GM13977 (cell line): ENCODE measurements at regions not wholly inside any gene's neighbourhood (a gene's known extent, or its start where the extent isn't known, plus 50 kb on each side); places are given as distances from the start of the nearest gene placed in this dataset.

ENCODE experiments used
- DNase-seq: peaks from one replicate; pipeline ENCODE4 v3.0.0; 2012; ENCODE audit warnings: low spot score
- in situ Hi-C: fragments of 300-500 bp; cut with MboI; formaldehyde crosslinking; loops from one replicate; pipeline ENCODE4 v1.12.0; 2022; ENCODE audit warnings: low sequenced_read_pairs, low pct_unique_long_range_greater_than_20kb, mixed read lengths, inconsistent platforms; ENCODE audit not compliant: unreplicated experiment
- TF ChIP-seq, protein P1 (sequence below): IDR thresholded peaks from 2 replicates; pipeline ENCODE4 v1.5.1; 2012; ENCODE audit warnings: mild to moderate bottlenecking, control low read depth; ENCODE audit not compliant: insufficient read depth; ENCODE audit errors: extremely low read depth, missing control alignments

- no peak for DNase-seq
- TF ChIP-seq, protein P1, sequence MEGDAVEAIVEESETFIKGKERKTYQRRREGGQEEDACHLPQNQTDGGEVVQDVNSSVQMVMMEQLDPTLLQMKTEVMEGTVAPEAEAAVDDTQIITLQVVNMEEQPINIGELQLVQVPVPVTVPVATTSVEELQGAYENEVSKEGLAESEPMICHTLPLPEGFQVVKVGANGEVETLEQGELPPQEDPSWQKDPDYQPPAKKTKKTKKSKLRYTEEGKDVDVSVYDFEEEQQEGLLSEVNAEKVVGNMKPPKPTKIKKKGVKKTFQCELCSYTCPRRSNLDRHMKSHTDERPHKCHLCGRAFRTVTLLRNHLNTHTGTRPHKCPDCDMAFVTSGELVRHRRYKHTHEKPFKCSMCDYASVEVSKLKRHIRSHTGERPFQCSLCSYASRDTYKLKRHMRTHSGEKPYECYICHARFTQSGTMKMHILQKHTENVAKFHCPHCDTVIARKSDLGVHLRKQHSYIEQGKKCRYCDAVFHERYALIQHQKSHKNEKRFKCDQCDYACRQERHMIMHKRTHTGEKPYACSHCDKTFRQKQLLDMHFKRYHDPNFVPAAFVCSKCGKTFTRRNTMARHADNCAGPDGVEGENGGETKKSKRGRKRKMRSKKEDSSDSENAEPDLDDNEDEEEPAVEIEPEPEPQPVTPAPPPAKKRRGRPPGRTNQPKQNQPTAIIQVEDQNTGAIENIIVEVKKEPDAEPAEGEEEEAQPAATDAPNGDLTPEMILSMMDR: no peak
- in situ Hi-C loops: no loop called here
Measured at GRCh38 chr2:2808551-2809058, 477.5 kb upstream of the MYT1L start.

GRCh38 chr2:2806711-2807110 is 475.6 kb upstream of the MYT1L start:
- TF ChIP-seq, protein P1: no peak
- in situ Hi-C loops: no loop called here
- DNase-seq: no peak

GRCh38 chr2:2805263-2805662 is 474.2 kb upstream of the MYT1L start:
- in situ Hi-C loops: no loop called here
- no peak for DNase-seq
- TF ChIP-seq, protein P1: no peak

GRCh38 chr2:2804528-2804927 is 473.5 kb upstream of the MYT1L start:
- TF ChIP-seq, protein P1: no peak
- DNase-seq: no peak
- in situ Hi-C loops: no loop called here

- in situ Hi-C loops: no loop called here
- DNase-seq: no peak
- TF ChIP-seq, protein P1: no peak
Measured at GRCh38 chr2:2801458-2801857, 470.4 kb upstream of the MYT1L start.

DNA sequence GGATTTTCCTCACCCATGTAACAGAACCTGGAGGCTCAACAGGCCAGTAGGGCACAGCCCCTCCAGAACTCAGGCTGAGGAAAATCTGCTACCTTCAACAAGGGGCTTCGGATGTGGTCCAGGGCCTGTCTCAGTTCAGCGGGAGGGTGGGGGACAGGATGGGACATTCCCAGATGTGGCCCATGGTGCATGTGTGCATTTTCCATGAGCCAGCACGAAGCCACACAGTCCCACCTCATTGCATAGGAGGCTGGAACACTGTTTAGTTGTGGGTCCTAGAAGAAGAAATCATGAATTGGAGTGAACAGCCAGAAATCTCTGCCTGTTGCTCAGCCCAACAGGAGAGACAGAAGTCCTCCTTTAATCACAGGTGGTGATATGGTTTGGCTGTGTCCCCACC is 469.6 kb upstream of the MYT1L start:
- in situ Hi-C loops: no loop called here
- DNase-seq: no peak
- TF ChIP-seq, protein P1: no peak

GRCh38 chr2:2800001-2800400 is 468.9 kb upstream of the MYT1L start:
- TF ChIP-seq, protein P1: no peak
- in situ Hi-C loops: no loop called here
- DNase-seq: no peak
